Fibroblast of pulmonary artery (primary cell): ENCODE measurements at regions not wholly inside any gene's neighbourhood (a gene's known extent, or its start where the extent isn't known, plus 50 kb on each side); places are given as distances from the start of the nearest gene placed in this dataset.
A peak's percentile ranks its signal among the peaks of the same experiment; 100 is the strongest.

Source experiments
- DNase-seq: peaks from one replicate; pipeline ENCODE4 v3.0.0-alpha.2; 2010; ENCODE audit warnings: low read depth
- H3K4me3 ChIP-seq: replicated peaks from 2 replicates; pipeline ENCODE4 v1.5.1; 2011; ENCODE audit warnings: low read depth, mild to moderate bottlenecking, control low read depth, low read length, moderate library complexity
- TF ChIP-seq, protein P1 (sequence below): IDR thresholded peaks from 2 replicates; pipeline ENCODE4 v1.5.1; 2011; ENCODE audit warnings: mild to moderate bottlenecking, control low read depth, low read length, inconsistent platforms; ENCODE audit errors: missing control alignments

DNA sequence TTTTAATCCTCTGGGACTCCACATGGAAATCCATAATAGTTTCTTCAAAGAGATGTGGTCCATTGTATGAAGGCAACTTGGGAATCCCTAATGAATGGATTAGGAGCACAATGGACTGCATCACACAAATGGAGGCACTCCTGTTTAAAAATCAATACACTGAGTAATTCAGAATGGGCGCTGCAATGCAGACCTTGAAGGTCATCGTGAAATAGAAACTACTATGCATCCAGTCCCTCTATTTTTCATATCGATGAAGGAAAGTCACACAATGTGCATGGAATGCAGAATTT is 98.8 kb upstream of the EGFL6 start:
- TF ChIP-seq, protein P1, sequence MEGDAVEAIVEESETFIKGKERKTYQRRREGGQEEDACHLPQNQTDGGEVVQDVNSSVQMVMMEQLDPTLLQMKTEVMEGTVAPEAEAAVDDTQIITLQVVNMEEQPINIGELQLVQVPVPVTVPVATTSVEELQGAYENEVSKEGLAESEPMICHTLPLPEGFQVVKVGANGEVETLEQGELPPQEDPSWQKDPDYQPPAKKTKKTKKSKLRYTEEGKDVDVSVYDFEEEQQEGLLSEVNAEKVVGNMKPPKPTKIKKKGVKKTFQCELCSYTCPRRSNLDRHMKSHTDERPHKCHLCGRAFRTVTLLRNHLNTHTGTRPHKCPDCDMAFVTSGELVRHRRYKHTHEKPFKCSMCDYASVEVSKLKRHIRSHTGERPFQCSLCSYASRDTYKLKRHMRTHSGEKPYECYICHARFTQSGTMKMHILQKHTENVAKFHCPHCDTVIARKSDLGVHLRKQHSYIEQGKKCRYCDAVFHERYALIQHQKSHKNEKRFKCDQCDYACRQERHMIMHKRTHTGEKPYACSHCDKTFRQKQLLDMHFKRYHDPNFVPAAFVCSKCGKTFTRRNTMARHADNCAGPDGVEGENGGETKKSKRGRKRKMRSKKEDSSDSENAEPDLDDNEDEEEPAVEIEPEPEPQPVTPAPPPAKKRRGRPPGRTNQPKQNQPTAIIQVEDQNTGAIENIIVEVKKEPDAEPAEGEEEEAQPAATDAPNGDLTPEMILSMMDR, result no peak
- no peak overlapping the region for H3K4me3 ChIP-seq
- no peak for DNase-seq

DNA sequence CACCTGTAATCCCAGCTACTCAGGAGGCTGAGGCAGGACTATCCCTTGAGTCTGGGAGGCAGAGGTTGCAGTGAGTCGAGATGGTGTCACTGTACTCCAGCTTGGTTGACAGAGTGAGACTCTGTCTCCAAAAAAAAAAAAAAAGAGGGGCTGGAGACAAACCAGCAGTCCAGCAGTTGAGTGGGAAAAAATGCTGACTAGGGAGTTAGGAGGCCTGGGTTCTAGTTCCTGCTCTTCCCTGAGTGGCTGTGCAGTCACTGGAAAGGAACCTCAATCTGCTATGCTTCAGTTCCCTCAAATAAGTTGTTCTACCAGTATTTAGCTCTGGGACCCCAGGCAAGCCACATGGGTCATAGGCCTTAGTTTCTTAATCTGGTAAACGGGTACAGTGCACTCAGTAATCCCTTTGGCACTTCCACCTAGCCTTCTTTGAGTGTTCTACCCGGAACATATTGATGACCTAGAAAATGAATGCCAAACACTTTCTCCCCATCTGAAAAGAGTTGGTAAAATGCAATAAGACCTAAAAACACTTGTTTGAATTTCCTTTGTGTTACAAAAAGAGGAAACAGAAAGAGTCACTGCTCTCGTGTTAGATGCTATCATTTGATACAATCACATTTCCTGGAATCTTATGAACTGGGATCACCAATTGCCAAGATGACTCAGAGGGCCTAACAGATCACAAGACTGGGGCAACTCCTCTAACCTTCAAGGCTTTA is 99.3 kb upstream of the EGFL6 start:
- TF ChIP-seq, protein P1, result no peak
- DNase-seq, result peak; percentile 48
- no peak overlapping the region for H3K4me3 ChIP-seq

DNA sequence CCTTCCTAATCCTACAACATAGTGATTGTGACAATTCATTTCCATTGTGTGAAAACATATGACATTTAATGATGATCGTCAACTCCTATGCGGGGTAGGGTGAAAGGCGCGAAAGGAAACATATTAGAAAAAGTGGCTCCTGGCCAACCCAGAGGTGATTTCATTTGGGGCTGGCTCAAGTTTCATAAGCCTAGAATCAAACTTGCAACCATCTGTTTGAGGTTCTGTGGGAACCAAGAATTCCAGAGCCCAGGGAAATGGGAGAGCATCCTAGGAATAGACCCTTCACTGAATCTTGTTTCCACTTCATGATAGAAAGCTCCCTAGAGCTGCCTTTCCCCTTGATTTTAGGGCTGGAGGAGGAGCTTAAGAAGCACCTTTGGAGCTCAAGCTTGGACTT is 101.3 kb upstream of the EGFL6 start:
- TF ChIP-seq, protein P1, result no peak
- no peak for DNase-seq
- H3K4me3 ChIP-seq, result no peak overlapping the region

DNA sequence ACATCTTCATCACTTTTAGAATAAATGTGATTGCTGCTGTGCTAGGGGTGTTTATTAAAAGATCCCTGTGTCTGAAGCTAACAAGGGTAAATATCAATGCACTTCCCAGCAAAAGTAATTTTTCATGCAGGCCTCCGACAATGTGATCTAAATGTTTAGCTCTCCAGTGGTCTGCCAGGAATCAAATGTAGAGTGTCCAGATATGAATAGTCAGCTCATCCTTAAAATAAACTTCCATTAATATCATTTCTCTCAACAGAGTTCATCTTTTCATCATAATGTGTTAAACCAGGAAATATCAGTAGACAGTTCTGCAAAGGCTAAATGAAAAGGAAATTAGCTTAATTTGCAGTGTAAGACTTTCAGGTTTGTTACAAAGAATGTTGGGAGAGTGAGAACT is 102.2 kb upstream of the EGFL6 start:
- no peak overlapping the region for H3K4me3 ChIP-seq
- TF ChIP-seq, protein P1, result no peak
- DNase-seq, result no peak

DNA sequence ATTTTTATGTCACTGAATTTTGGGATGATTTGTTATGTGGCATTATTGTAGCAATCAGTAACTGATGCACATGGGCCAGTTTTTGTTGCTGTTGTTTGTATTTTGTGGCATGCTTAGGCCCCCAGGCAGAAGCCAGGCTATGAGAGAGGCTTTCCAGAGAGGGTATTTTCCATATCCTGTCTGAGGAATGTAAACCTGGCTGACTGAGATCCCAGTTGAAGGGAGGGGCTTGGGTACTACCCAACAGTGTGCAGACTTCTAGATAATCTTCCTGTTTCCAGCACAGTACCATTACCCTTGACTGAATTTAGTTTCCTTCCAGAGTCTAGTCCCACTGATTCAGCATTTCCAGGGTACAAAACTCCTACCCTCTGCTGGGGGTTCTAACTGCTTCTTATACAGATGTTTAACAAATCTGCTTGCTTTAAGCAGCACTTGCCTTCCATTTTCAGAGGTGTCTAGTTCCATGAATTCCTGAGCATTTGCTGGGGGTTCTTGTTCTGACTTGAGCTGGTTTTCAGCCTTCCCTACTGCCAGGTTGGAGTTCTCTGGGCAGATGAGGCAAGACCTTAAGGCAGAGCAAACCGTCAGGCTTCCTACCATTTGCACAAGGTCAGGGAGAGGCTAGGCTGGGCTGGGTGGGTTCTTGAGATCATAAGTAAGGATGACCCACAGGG is 104.7 kb upstream of the EGFL6 start:
- DNase-seq, result no peak
- H3K4me3 ChIP-seq, result no peak overlapping the region
- TF ChIP-seq, protein P1, result no peak

DNA sequence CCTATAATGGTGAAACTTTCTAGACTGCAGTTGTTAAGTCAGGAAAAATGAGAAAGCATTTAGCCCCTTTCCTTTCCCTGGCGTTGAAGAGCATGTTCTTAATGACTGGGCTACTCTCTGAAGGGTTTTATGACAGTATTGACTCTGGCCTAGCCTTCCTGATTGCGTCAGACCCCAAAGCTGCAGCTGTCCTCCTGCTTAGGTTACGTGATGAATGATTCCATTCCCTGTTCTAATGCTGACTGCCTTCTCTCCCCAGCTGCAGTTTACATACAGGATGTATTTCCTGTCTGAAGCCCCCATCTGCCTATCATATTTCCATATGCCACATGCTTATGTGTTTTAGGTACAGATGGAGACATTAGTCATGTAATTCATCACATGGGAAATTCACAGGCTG is 105.8 kb upstream of the EGFL6 start:
- DNase-seq, result peak; percentile 90
- H3K4me3 ChIP-seq, result no peak overlapping the region
- TF ChIP-seq, protein P1, result no peak

DNA sequence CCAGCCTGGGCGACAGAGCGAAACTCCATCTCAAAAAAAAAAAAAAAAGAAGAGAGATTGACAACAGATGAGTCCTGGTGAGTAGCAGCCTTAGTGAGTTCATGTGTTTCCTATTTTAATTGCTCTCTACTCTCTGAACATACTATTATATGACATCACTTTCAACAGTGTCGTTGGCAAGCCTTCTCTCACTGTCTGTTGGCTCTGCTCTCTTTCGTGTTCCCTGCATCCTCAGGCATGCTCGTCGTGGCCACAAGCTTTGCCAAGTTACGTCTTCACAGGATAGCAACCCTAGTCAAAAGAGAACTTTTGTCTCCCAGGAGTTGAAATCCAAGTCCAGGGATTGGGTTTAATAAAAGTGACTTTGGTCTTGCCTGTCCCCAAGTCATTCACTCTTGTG is 117.1 kb upstream of the EGFL6 start:
- no peak for DNase-seq

More for the DNA sequence above, 117.1 kb upstream of the EGFL6 start:
- no peak overlapping the region for H3K4me3 ChIP-seq
- TF ChIP-seq, protein P1, result no peak
